Peyer's patch (tissue), 4 donors: ENCODE measurements at regions not wholly inside any gene's neighbourhood (a gene's known extent, or its start where the extent isn't known, plus 50 kb on each side); places are given as distances from the start of the nearest gene placed in this dataset.

Experiments used
- CTCF ChIP-seq, 6 experiments: fragments of 450-650 bp in 4 of 6; fragments of 200-600 bp in 2 of 6; sonication (generic) in 1 of 6; IDR thresholded peaks; one replicate each; pipeline ENCODE4 v1.5.1; 2017 to 2019; ENCODE audit warnings: antibody characterized with exemption in 6 of 6, mild to moderate bottlenecking in 3 of 6, moderate library complexity in 1 of 6
- POLR2A ChIP-seq, 2 donors: fragments of 450-650 bp; IDR thresholded peaks; one replicate each; pipeline ENCODE4 v1.5.1; 2017; ENCODE audit warnings: antibody characterized with exemption in 2 of 2, mild to moderate bottlenecking in 2 of 2, moderate library complexity in 2 of 2

GRCh38 chr5:85132269-85132668, 747.6 kb upstream of the EDIL3 start:
- TF ChIP-seq CTCF (IDR thresholded peaks at IDR 0.05), result no peak
- no peak for TF ChIP-seq POLR2A (IDR thresholded peaks at IDR 0.05)
